Skeletal muscle tissue (tissue), 3 donors: ENCODE measurements at regions not wholly inside any gene's neighbourhood (a gene's known extent, or its start where the extent isn't known, plus 50 kb on each side); places are given as distances from the start of the nearest gene placed in this dataset.
"Not testable (repeated sequence)": the region's sequence is repeated elsewhere in the genome, so short reads cannot be mapped to it uniquely, and the experiment has no call there.

ENCODE experiments used
- H3K27ac ChIP-seq: one replicate; pipeline ENCODE4 v1.7.0; 2013; ENCODE audit warnings: mild to moderate bottlenecking, low read depth, low read length, inconsistent platforms
- H3K27me3 ChIP-seq, 3 donors: one replicate each; pipeline ENCODE4 v1.7.0; 2013; ENCODE audit warnings: low read length in 3 of 3; ENCODE audit not compliant: control insufficient read depth in 3 of 3, insufficient read depth in 3 of 3
- H3K36me3 ChIP-seq, 3 donors: one replicate each; pipeline ENCODE4 v1.7.0; 2013; ENCODE audit warnings: low read length in 3 of 3; ENCODE audit not compliant: control insufficient read depth in 3 of 3, insufficient read depth in 3 of 3
- H3K4me1 ChIP-seq, 3 donors: one replicate each; pipeline ENCODE4 v1.7.0; 2013; ENCODE audit warnings: low read length in 3 of 3, mild to moderate bottlenecking in 3 of 3; ENCODE audit not compliant: control insufficient read depth in 3 of 3, insufficient read depth in 3 of 3
- H3K4me3 ChIP-seq, 3 donors: one replicate each; pipeline ENCODE4 v1.7.0; 2013; ENCODE audit warnings: low read length in 3 of 3
- H3K9ac ChIP-seq, 3 donors: one replicate each; pipeline ENCODE4 v1.7.0; 2013; ENCODE audit warnings: low read length in 3 of 3, mild to moderate bottlenecking in 3 of 3, moderate library complexity in 2 of 3, low read depth in 1 of 3
- H3K9me3 ChIP-seq, 3 donors: one replicate each; pipeline ENCODE4 v1.7.0; 2013; ENCODE audit warnings: low read length in 3 of 3; ENCODE audit not compliant: control insufficient read depth in 3 of 3
- donor health status: Osteomylitis.

DNA sequence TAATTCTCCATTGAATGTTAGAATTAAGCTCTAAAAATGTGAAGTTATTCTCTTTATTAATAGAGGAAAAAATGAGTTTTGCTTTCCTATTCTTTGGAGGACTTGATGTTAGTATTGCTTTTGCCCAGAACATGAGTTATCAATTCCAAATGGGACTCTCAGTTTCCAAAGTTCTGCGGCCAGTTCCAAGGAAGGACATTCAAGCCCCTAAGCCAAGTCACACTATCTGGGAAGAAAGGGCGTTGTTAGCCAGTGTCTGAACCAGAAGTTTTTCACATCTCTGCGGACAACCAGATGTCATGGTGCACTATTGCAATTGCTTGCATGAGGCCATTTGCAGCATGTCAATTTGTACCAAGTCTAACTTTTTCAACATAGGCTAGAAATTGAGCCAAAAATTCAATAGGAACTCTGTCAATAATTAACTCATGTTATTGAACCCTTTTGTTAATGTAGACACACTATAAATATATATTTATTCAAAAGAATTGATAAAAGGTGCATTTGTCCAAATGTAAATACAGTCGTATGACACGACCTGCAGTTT lies 183.3 kb upstream of the PIK3R1 start:
- no peak overlapping the region for H3K27ac ChIP-seq
- H3K9me3 ChIP-seq, result no peaks in the 10 kb centered on the region
- H3K4me1 ChIP-seq, result peaks cover 0 to 8% (median 0%) of the 10 kb centered on the region in 3 donors
- H3K9ac ChIP-seq, result no peak overlapping the region
- no peak overlapping the region for H3K4me3 ChIP-seq
- H3K36me3 ChIP-seq, result no peaks in the 10 kb centered on the region
- no peaks in the 10 kb centered on the region for H3K27me3 ChIP-seq

DNA sequence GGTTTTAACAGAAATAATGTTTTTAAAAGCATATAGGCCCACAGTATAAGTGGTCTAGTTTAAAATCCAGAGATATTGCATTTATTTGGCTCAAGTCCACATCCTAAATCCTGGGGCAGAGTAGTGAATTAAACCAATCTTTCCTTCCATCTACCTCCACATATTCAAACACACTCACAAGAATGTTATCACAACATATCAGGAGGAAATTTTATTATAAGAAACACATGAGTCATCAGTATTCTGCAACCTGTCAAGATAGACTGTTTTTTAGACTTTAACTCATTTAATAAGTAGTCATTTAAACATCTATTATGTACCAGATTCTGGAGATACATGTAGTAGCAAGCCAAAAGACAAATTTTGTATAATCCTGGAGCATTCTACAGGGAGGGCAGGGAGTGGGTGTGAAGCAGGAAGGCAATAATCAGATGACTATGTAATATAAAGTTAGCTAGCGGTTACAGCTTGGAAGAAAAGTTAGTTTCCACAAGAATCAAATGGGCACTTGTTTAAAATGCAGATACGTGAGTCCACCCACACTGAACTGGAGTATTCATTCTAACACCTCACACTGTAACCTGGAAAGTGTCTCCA lies 187.3 kb upstream of the PIK3R1 start:
- H3K4me1 ChIP-seq, result peaks cover 0 to 4% (median 3%) of the 10 kb centered on the region in 3 donors
- no peak overlapping the region for H3K9ac ChIP-seq
- H3K27ac ChIP-seq, result no peak overlapping the region
- H3K36me3 ChIP-seq, result no peaks in the 10 kb centered on the region
- no peaks in the 10 kb centered on the region for H3K27me3 ChIP-seq
- H3K4me3 ChIP-seq, result no peak overlapping the region
- no peaks in the 10 kb centered on the region for H3K9me3 ChIP-seq

DNA sequence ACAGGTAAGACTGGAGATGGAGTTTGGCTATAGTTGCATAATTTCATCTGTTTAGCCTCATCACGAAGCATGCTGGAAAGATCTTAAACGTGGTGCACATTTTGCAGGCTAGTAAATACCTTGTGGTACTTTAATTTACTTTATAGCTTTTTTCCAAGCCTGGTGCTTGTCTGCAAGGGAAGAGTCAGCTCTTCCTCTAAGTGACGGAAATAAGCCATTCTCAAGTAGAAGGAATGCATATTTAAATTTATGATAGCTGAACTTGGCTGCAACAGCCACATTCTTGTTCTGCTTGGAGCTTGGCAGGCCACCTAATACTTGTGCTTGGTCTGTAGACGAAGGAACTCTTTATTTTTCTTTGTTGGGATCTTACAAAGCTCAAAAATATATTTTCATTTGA lies 188.0 kb upstream of the PIK3R1 start:
- no peak overlapping the region for H3K4me3 ChIP-seq
- no peaks in the 10 kb centered on the region for H3K9me3 ChIP-seq
- H3K36me3 ChIP-seq, result no peaks in the 10 kb centered on the region
- peaks cover 0 to 4% (median 3%) of the 10 kb centered on the region in 3 donors for H3K4me1 ChIP-seq
- H3K27ac ChIP-seq, result no peak overlapping the region
- no peak overlapping the region for H3K9ac ChIP-seq
- no peaks in the 10 kb centered on the region for H3K27me3 ChIP-seq

DNA sequence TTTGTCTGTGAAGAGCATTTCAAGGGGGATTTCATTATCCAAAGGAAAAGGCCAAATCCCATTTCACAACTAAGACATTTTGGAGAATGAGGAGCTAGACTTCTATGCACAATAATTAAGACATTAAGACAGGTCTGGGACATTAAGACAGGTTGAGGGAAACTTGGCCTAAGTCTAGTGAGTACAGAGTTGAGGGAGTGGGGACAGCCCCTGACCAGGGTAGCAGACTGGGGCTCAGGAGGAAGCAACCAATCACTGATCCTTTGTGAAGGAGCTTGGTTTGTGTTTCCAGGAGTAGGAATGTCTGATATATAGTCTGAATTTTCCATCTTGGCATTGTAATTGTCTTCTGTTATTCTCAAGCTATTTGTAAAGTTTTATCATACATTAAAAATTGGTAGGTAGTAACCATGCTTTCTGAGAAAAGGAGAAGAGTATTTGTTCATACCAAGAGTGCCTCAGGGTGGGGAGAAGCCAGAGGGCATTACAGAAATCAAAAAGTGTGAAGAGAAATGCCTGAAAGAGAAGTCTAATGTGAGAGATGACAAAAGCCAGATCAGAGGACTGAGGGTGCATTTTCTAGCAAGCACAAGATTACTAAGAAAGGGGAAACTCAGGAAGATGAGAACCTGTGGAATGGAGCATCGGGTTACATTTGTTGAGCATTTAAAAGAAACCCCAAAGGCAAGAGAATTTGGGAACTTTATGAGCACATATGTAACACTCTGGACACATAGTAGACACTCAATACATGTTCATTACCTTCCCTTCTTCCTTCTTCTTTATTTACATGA lies 189.3 kb upstream of the PIK3R1 start:
- Histone ChIP-seq H3K9me3 (no peaks in the 10 kb centered on the region), H3K4me3 (no peak overlapping the region), H3K36me3 (no peaks in the 10 kb centered on the region), H3K9ac (no peak overlapping the region), H3K27ac (no peak overlapping the region), H3K27me3 (no peaks in the 10 kb centered on the region), H3K4me1 (peaks cover 0 to 4% (median 3%) of the 10 kb centered on the region in 3 donors)

DNA sequence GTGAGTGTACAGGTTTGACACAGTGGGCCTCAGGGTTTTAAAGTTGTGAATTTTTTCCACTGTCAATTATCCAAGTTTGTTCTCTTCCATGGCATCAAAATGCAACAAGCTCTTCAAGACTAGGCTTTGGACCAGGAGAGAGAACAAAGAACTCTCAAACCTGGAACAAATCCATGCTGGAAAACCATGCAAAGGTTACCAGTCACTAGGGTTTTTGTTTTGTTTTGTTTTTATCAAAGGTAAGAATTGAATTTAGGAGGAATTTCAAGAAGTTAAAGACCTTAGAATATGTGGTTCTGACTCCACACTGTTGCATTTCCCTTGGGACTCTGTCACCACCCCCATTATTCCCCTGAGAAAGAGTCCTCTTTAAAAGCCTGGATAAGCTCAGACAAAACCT lies 191.1 kb upstream of the PIK3R1 start:
- Histone ChIP-seq H3K4me1 (peaks cover 0 to 4% (median 3%) of the 10 kb centered on the region in 3 donors), H3K9me3 (no peaks in the 10 kb centered on the region), H3K36me3 (no peaks in the 10 kb centered on the region), H3K27ac (no peak overlapping the region), H3K9ac (no peak overlapping the region), H3K27me3 (no peaks in the 10 kb centered on the region), H3K4me3 (no peak overlapping the region)

DNA sequence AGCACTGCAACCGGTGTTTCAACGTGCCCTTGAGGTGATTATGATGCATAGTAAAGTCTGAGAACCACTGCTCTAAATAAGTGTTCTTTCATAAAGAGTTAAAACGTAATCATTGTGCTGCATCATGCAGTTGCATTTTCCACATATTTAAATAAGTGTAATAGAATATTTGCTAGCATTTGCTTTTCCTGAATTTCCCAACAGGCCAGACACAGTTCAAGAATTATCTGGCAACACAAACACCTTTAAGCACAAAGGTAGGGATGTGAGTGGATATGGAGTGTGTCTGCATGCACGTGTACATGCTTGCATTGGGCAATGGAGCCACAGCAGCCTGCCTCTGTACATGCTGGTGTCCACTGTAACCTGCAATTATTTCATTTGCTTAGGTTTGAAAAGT lies 193.6 kb upstream of the PIK3R1 start:
- Histone ChIP-seq H3K27ac (no peak overlapping the region), H3K9ac (no peak overlapping the region), H3K27me3 (no peaks in the 10 kb centered on the region), H3K9me3 (no peaks in the 10 kb centered on the region), H3K4me1 (peaks cover 0 to under 1% (median 0%) of the 10 kb centered on the region in 3 donors), H3K36me3 (no peaks in the 10 kb centered on the region), H3K4me3 (no peak overlapping the region)

DNA sequence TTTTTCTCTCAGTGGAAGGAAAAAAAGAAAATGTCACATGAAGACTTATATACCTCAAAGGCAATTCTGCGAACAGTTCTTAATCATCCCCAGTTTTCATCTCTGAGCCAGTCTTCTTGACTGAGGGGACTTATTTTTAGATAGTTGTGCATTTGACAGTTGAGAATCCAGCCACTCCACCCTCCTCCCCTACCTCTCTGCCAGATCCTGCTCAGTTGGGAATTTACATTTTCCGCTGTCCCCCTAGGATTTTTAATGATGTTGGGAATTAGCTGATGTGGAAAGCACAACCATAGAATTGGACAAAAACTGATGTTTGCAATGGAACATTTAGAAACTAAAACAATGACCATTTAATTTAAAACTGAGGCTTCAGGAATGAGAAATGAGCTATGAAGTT lies 194.3 kb upstream of the PIK3R1 start:
- Histone ChIP-seq H3K36me3 (no peaks in the 10 kb centered on the region), H3K27me3 (no peaks in the 10 kb centered on the region), H3K4me3 (no peak overlapping the region), H3K9me3 (no peaks in the 10 kb centered on the region), H3K4me1 (no peaks in the 10 kb centered on the region), H3K27ac (no peak overlapping the region), H3K9ac (no peak overlapping the region)

DNA sequence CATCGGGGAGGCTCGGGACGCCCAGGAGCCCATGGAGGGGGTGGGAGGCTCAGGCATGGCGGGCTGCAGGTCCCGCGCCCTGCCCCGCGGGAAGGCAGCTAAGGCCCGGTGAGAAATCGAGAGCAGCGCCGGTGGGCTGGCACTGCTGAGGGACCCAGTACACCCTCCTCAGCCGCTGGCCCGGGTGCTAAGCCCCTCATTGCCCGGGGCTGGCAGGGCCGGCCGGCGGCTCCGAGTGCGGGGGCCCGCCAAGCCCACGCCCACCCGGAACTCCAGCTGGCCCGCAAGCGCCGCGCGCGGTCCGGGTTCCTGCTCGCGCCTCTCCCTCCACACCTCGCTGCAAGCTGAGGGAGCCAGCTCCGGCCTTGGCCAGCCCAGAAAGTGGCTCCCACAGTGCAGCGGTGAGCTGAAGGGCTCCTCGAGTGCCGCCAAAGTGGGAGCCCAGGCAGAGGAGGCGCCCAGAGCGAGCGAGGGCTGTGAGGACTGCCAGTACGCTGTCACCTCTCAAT lies 195.0 kb upstream of the PIK3R1 start:
- not testable (repeated sequence) for H3K27ac ChIP-seq, H3K9me3 ChIP-seq, H3K36me3 ChIP-seq, H3K9ac ChIP-seq, H3K27me3 ChIP-seq, H3K4me1 ChIP-seq, H3K4me3 ChIP-seq

DNA sequence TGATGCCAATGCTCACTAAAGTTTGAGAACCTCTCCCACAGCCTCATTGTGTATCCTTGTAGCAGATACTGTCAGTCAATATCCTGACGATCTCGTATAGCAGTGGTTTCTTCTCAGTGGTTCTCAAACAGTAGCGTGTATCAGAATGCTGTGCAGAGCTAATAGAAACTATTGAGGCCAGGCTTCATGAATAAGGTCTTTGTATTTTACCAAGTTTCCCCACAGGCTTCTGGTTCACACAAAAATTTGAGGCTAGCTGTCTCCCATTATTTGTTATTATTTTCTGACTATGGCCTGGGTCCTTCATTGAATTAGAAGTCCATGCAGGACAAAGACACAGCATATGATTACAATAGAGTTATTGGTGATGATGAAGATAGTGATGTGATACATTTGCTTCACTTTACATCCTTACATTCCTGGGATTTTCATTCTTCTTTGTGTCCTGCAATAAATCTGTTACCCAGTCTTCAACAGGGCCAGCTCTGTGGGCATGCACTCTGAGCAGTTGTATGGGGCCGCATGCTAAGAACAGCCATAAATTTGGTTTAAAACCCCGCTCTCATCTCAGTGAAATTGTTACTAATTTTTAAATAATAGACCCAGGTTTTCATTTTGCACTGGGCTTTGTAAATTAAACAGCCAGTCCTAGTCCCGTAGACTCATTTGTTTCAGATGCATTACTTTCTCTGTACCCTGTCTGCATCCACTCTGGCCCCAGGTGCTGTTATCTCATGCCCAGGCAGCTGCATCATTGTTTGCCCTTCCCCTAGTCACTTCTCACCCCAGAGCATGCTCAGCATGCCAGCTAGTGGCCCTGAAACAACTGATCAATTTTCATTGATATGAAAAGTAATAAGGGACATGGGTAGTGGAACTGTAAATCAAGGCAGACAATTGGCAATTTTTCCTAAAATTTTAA lies 199.9 kb upstream of the PIK3R1 start:
- Histone ChIP-seq H3K27ac (no peak overlapping the region), H3K4me1 (no peaks in the 10 kb centered on the region), H3K27me3 (no peaks in the 10 kb centered on the region), H3K4me3 (no peak overlapping the region), H3K9me3 (no peaks in the 10 kb centered on the region), H3K36me3 (no peaks in the 10 kb centered on the region), H3K9ac (no peak overlapping the region)
